GM21528 (cell line): ENCODE measurements at regions not wholly inside any gene's neighbourhood (a gene's known extent, or its start where the extent isn't known, plus 50 kb on each side); places are given as distances from the start of the nearest gene placed in this dataset.

Experiments
- ATAC-seq: cut with Tn5 transposase; IDR thresholded peaks from one replicate; pipeline ENCODE4 v1.9.1; 2021; ENCODE audit warnings: mild to moderate bottlenecking, moderate library complexity; ENCODE audit not compliant: unreplicated experiment, low FRiP score

- no peak for ATAC-seq
Measured at GRCh38 chr7:12779947-12780346, 92.5 kb downstream of the ARL4A start.

- no peak for ATAC-seq
Measured at GRCh38 chr7:12783421-12784095, 96.1 kb downstream of the ARL4A start.

GRCh38 chr7:12785473-12785872 is 98.0 kb downstream of the ARL4A start:
- ATAC-seq: no peak

- ATAC-seq: no peak
Measured at GRCh38 chr7:12786494-12786893, 99.1 kb downstream of the ARL4A start.

- no peak for ATAC-seq
Measured at GRCh38 chr7:12788171-12788570, 100.7 kb downstream of the ARL4A start.

- ATAC-seq: no peak
Measured at GRCh38 chr7:12788591-12788990, 101.2 kb downstream of the ARL4A start.

GRCh38 chr7:12794722-12795302 is 107.4 kb downstream of the ARL4A start:
- ATAC-seq: no peak

- ATAC-seq: no peak
Measured at GRCh38 chr7:12796397-12797127, 109.1 kb downstream of the ARL4A start.

GRCh38 chr7:12800486-12800885 is 113.1 kb downstream of the ARL4A start:
- ATAC-seq: no peak

GRCh38 chr7:12801107-12801506 is 113.7 kb downstream of the ARL4A start:
- no peak for ATAC-seq

- ATAC-seq: no peak
Measured at GRCh38 chr7:12802070-12802469, 114.6 kb downstream of the ARL4A start.

- no peak for ATAC-seq
Measured at GRCh38 chr7:12803542-12803941, 116.1 kb downstream of the ARL4A start.

GRCh38 chr7:12805518-12805928 is 118.1 kb downstream of the ARL4A start:
- ATAC-seq: no peak

- no peak for ATAC-seq
Measured at GRCh38 chr7:12805957-12806356, 118.5 kb downstream of the ARL4A start.

- no peak for ATAC-seq
Measured at GRCh38 chr7:12809476-12809875, 122.0 kb downstream of the ARL4A start.

GRCh38 chr7:12812111-12812510 is 124.7 kb downstream of the ARL4A start:
- no peak for ATAC-seq

GRCh38 chr7:12814107-12814506 is 126.7 kb downstream of the ARL4A start:
- ATAC-seq: no peak

- no peak for ATAC-seq
Measured at GRCh38 chr7:12814828-12815227, 127.4 kb downstream of the ARL4A start.

- ATAC-seq: no peak
Measured at GRCh38 chr7:12815426-12815825, 128.0 kb downstream of the ARL4A start.

- no peak for ATAC-seq
Measured at GRCh38 chr7:12815871-12816270, 128.4 kb downstream of the ARL4A start.

- no peak for ATAC-seq
Measured at GRCh38 chr7:12820777-12821176, 133.3 kb downstream of the ARL4A start.

GRCh38 chr7:12821746-12822145 is 134.3 kb downstream of the ARL4A start:
- no peak for ATAC-seq
